RKO (cell line): ENCODE measurements at regions not wholly inside any gene's neighbourhood (a gene's known extent, or its start where the extent isn't known, plus 50 kb on each side); places are given as distances from the start of the nearest gene placed in this dataset.
"Not testable (repeated sequence)": the region's sequence is repeated elsewhere in the genome, so short reads cannot be mapped to it uniquely, and the experiment has no call there.

Source experiments
- DNase-seq: peaks from one replicate; pipeline ENCODE4 v3.0.0-alpha.2; 2016; ENCODE audit warnings: low spot score

- no peak for DNase-seq
Observed at GRCh38 chr2:142575561-142575960, 301.9 kb upstream of the KYNU start.

DNA sequence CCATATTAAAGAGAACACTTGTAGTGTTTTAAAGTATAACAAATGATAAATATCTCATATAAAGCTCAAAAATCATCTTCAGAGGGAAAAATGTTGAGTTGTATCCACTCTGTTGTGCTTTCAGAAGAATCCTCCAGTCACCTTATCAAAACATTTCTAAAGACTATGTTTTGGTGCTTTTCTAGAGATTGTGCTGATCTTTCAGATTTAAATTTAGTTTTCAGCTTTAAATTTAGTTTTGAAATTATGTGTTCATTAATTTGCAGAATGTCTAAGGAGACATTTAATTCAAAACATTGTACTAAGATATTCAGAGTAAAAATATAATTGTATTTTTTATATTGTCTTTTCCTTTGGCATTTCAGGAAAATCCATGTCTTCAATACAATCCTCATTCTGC lies 303.1 kb upstream of the KYNU start:
- no peak for DNase-seq

DNA sequence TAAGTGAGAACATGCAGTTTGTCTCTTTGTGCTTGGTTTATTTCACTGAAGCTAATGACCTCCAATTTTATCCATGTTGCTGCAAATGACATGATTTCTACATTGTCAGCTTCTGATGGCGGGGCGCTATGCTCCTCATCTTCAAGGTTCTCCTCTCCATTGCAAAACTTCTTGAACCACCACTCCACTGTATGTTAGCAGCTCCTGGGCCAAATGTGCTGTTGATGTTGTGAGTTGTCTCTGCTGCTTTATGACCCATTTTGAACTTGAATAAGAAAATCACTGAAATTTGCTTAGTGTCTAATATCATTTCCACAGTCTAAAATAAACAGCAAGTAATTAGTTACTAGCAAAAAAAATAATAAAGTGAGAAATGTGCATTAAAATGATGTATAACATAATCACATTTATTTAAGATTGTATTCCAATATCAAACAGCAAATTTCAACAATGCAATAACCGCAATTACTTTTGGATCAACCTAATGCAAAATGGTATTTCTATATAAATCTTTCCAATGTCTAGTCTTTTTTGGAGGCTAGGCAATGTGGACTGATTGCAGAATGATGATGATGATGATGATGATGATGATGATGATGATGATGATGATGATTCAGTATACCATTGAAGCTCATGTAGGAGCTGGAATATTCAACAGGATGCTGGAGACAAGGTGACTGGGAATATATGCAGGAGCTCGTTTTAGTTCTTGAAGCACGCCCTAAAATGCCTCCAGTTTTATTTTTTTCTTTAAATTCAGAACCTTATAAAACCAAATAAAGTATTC lies 304.9 kb upstream of the KYNU start:
- DNase-seq = no peak

DNA sequence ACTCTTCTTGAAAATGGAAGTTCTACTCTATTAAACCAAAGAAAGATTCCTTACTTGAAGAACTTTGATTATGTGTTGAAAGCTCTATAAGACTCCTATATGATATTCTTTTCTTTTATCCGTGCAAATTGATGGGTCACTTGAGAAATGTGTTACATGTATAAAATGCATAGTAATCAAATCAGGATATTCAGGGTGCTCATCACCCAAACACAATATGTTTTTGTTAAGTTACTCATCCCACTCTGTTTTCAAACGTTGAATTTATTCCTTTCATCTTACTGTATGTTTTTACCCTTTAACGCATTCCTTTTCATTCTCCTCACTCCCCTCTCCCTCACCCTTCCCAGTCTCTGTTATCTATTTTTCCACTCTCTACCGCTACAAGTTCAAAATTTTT lies 305.5 kb upstream of the KYNU start:
- DNase-seq = no peak

DNA sequence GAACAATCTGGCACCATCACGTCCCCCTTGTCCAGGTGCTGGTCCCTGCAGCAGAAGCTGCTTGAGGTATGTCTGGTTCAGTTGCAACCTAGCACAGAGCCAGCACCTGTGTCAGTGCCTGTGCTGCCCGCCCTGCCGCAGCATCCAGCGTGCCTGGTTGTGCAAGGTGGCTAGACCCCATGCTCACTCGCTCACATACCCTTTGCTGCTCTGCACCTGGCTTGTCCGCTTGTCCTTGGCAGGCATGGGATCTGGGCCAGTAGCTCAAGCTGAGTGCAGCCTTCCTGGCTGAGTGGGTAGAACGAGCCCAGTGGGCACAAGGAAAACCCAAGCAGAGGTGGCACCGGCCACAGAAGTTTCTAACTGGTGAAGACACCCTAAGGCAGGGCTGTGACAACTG lies 314.6 kb upstream of the KYNU start:
- DNase-seq = no peak

GRCh38 chr2:142561656-142562055 lies 315.8 kb upstream of the KYNU start:
- DNase-seq = no peak

GRCh38 chr2:142557391-142557790 lies 320.1 kb upstream of the KYNU start:
- DNase-seq = no peak

GRCh38 chr2:142545999-142546398 lies 331.5 kb upstream of the KYNU start:
- DNase-seq = not testable (repeated sequence)

- no peak for DNase-seq
Observed at GRCh38 chr2:142545036-142545435, 332.4 kb upstream of the KYNU start.

GRCh38 chr2:142544173-142544572 lies 333.3 kb upstream of the KYNU start:
- no peak for DNase-seq

DNA sequence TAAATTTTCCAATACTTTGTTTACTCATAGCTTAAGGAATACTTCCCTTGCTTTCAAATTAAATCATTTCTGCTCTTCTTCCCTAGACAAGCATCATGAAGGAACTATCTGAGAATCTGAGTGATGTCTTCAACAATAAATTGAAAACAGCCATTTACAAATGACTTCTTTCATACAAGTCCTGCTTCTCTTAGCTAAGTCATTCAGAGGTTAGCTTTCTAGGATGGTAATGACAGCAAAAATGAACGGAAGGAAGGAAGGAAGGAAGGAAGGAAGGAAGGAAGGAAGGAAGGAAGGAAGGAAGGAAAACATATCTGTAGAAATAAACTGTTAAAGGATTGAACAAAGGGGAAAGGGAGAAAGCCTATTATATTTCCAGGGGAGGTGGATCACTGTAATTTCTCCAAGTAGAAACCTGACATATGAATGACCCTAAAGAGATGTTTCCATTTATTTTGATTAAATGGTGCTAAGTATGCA lies 335.0 kb upstream of the KYNU start:
- no peak for DNase-seq

GRCh38 chr2:142536966-142537365 lies 340.5 kb upstream of the KYNU start:
- DNase-seq = no peak

DNA sequence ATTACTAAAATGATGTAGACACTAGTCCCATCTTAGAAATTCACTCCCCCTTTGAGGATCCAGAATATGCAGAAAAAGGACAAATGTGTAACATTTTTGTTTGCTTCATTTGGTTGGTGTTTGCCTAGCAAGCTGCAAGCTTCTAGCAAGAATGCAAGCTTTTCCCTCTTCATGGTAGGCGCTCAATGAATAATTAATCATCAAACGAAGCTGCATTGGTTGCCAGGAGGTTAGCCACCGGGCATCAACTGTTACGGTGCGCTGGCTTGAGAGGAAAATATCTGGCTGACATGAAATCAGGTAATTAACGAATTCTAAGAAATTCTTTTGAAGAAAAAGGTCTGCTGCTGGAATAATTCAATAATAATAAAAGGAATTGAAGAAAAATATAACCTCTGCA lies 341.0 kb upstream of the KYNU start:
- DNase-seq = no peak

DNA sequence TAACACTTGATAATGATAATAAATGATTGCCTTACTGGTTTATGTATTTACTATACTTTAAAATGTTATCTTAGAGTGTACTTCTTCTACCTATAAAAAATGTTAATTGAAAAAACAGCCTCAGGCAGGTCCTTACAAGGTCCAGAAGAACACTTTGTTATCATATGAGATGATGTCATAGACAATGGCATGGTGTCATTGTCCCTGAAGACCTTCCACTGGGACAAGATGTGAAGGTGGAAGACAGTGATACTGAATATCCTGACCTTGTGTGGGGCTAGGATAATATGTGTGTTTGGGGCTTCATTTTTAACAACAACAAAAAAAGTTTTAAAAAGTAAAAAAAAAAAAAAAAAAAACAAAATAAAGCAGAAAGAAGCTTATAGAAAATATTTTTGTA lies 342.2 kb upstream of the KYNU start:
- no peak for DNase-seq

DNA sequence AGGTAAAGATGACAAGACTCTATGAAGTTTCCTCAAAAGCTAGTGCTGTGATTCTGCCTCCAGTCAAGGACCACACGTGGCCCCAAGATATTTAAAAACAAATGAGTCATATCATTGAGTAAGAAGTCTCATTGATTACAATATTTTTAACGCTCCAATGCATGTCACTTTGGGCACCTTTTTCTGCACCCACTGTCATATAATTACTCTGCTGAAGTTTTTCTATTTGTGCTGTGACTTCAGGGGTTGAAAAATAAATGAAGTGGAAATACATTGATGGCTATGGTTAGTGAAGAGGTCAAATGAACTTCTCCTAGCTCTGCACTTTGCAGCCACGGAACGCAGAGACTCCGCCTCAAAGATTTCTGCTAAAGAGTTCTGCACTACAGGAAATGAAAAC lies 344.3 kb upstream of the KYNU start:
- no peak for DNase-seq

DNA sequence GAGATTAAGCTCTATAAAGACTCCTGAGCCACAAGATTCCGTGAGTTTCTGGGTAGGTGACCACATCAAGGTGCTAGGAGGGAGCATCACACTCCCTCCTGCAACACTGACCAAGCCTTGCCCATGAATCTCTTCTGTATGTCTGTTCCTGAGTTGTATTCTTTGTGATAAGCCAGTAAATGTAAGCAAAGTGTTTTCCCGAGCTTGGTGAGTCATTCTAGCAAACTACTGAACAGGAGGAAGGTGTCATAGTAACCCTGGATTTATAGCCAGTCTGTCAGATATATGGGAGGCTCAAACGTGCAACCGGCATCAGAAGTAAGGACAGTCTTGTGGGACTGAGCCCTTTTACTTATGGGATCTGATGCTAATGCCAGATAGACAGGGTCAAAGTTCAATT lies 346.1 kb upstream of the KYNU start:
- no peak for DNase-seq

DNA sequence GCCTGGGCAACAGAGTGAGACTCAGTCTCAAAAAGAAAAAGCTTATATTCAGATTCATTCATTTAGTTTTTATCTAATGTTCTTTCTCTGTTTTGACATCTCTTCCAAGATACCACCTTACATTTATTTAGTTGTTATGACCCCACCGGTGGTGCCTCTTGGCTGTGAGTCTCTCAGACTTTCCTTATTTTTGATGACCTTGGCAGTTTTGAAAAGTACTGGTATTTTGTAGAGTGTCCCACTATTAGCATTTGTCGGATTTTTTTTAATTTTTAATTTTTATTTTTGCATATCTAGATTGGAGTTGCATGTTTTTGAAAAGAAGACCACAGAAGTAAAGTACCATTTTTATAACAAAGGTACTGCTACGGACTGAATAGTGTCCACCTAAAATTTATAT lies 351.7 kb upstream of the KYNU start:
- DNase-seq = no peak

DNA sequence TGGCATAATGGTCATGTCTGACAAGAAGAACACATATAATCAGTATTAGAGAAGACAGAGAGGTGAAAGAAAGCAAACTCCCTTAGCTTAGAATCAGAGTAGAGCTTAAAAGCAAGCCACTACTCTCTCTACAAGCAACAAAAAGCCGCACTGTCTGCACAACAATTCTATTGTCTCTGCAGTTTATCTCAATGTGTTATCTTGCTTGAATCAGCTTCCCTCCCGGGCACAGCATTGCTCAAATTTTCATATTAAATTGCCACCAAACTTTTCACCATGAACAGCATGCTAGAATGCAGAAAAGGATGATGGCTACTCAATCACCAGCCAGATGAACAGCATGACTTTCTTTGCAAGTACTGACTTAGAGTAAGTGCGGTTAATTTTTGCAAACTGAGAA lies 356.0 kb upstream of the KYNU start:
- DNase-seq = no peak

DNA sequence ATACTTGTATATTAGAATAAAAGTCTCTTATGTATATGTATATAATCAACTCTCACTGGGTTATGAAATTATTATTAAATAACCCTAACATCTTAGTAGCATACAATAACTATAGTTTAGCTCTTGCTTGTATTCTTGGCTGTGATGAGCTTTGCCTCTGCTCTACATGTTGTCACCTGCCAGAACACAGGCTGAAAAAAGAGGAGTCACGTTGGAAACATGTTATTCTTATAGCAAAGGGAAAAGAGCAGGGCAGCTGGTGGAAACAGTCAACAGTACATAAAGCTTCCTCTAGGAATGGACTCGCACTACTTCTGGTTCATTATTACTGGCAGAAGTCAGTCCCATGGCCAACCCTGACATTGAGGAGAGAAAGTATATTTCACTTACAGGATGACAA lies 362.0 kb upstream of the KYNU start:
- no peak for DNase-seq

GRCh38 chr2:142509401-142509800 lies 368.1 kb upstream of the KYNU start:
- DNase-seq = no peak

DNA sequence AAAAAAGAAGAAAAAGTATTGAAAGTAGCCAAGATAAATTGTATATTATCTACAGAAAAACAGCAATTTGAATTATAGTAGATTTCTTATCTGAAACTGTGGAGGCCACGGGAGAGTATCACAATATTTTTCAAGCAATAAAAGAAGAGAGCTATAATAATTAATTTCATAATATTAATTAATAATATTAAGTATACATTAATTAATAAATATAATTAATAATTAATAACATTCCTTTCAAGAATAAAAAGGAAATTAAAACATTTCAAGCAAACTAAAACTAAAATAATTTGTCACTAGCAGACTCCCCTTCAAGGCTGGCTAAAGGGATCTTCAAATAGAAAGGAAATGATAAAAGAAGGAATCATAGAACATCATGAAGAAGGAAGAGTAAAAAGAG lies 372.7 kb upstream of the KYNU start:
- no peak for DNase-seq

DNA sequence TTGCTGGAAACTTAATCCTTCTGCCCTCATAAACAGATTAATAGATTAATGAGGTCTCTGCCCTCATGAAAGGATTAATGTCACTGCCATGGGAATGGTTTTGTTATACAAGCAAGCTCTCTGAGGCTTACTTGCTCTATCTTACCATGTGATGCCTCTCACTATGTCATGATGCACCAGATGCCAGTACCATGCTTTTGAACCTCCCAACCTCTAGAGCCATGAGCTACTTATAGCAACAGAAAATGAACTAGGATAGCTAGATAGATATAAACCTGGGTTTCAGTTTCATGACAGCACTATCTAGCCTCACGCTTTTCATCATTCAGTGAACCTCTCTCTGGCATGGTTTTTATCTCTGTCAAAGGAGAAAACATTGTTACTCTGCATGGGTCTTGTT lies 371.6 kb upstream of the LRP1B start:
- DNase-seq = no peak

GRCh38 chr2:142495141-142495540 lies 364.3 kb upstream of the LRP1B start:
- DNase-seq = no peak

- DNase-seq = not testable (repeated sequence)
Observed at GRCh38 chr2:142489631-142490030, 358.8 kb upstream of the LRP1B start.
